ENCODE measurements at regions not wholly inside any gene's neighbourhood (a gene's known extent, or its start where the extent isn't known, plus 50 kb on each side); places are given as distances from the start of the nearest gene placed in this dataset.

- TF ChIP-seq, protein P1, sequence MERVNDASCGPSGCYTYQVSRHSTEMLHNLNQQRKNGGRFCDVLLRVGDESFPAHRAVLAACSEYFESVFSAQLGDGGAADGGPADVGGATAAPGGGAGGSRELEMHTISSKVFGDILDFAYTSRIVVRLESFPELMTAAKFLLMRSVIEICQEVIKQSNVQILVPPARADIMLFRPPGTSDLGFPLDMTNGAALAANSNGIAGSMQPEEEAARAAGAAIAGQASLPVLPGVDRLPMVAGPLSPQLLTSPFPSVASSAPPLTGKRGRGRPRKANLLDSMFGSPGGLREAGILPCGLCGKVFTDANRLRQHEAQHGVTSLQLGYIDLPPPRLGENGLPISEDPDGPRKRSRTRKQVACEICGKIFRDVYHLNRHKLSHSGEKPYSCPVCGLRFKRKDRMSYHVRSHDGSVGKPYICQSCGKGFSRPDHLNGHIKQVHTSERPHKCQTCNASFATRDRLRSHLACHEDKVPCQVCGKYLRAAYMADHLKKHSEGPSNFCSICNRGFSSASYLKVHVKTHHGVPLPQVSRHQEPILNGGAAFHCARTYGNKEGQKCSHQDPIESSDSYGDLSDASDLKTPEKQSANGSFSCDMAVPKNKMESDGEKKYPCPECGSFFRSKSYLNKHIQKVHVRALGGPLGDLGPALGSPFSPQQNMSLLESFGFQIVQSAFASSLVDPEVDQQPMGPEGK (CRISPR knock-in tag; IDR thresholded peaks at IDR 0.05; ENCODE audit: borderline replicate concordance), result no peak
- TF ChIP-seq OSR1 (CRISPR knock-in tag; IDR thresholded peaks at IDR 0.05), result no peak
- TF ChIP-seq CSRNP3 (CRISPR knock-in tag; IDR thresholded peaks at IDR 0.05), result no peak
- no peak for TF ChIP-seq ZFP3 (CRISPR knock-in tag; IDR thresholded peaks at IDR 0.05)
- TF ChIP-seq PPARA (CRISPR knock-in tag; IDR thresholded peaks at IDR 0.05; ENCODE audit: borderline replicate concordance), result no peak
- TF ChIP-seq CSDC2 (CRISPR knock-in tag; IDR thresholded peaks at IDR 0.05), result no peak
Measured at GRCh38 chr2:241929551-241930490, 60.3 kb downstream of the RTP5 start (continued).

DNA sequence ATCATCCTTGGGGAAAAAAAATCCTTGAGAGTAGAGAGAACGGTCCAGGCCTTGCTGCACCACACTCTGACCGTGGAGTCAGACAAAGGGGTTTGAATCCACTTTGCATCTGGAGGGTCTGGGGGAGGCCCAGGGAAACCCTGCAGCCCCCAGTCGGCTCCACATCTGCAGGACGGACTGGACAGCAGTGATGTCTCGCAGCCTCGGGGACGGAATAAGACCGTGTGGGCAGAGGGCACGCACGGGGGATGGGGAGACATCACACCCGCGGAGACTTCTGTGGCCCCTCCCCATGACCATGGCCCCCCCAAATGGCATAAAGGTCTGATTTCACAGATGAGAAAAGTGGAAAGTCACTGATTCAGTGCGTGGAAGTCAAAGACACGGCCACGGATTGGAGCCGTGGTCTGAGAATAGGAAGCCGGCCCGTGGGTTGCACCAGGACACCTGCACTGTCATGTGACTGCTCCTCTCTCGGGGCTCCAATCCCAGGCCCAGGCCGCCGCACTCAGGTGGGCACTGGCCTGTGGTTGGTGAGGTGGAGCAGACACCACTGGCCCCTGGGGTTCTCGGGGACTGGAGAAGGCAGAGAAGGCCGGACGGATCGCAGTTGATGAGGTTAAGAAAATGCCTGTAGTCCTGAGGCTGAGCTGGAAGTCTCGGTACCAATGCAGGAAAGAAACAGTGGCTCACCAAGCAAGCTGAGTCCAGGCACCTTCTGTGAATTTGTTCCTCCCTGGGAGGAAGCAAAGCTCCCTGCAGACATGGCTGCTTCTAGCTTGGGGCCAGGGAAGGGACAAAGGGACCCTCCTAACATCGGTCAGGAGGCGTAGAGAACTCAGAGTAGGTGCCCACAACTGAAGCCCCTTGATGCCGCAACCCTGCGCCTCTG is 61.8 kb downstream of the RTP5 start:
- TF ChIP-seq ZFP30 (CRISPR knock-in tag; IDR thresholded peaks at IDR 0.05) (no peak), SNAI2 (CRISPR knock-in tag; IDR thresholded peaks at IDR 0.05) (no peak), ZNF565 (CRISPR knock-in tag; conservative IDR thresholded peaks at IDR 0.05; ENCODE audit: low read depth) (no peak)
- no peak for ATAC-seq

- ATAC-seq, result no peak
- no peak for TF ChIP-seq ZNF8 (CRISPR knock-in tag; IDR thresholded peaks at IDR 0.05)
- TF ChIP-seq RARB (CRISPR knock-in tag; IDR thresholded peaks at IDR 0.05), result no peak
- TF ChIP-seq, protein P2, sequence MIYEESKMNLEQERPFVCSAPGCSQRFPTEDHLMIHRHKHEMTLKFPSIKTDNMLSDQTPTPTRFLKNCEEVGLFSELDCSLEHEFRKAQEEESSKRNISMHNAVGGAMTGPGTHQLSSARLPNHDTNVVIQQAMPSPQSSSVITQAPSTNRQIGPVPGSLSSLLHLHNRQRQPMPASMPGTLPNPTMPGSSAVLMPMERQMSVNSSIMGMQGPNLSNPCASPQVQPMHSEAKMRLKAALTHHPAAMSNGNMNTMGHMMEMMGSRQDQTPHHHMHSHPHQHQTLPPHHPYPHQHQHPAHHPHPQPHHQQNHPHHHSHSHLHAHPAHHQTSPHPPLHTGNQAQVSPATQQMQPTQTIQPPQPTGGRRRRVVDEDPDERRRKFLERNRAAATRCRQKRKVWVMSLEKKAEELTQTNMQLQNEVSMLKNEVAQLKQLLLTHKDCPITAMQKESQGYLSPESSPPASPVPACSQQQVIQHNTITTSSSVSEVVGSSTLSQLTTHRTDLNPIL (CRISPR knock-in tag; IDR thresholded peaks at IDR 0.05; ENCODE audit: low read depth), result no peak
- TF ChIP-seq ZFP3 (CRISPR knock-in tag; IDR thresholded peaks at IDR 0.05), result no peak
Measured at GRCh38 chr2:241931976-241932898, 62.7 kb downstream of the RTP5 start.

DNA sequence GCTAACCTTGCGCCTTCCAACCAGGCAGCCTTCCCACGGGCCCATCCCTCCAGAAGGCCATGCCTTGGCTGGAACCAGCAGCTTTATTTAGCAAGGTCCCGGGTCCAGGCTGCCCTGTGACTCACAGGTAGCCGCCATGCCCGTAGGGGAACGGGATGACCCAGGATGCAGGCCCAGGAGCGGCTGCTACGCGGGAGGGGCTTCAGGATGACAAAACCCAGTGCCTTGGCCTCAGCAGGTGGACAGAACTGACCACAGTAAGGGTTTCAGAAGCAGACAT is 63.3 kb downstream of the RTP5 start:
- TF ChIP-seq ZNF565 (CRISPR knock-in tag; conservative IDR thresholded peaks at IDR 0.05; ENCODE audit: low read depth) (no peak), TOX (CRISPR knock-in tag; IDR thresholded peaks at IDR 0.05; ENCODE audit: borderline replicate concordance) (no peak), CSDC2 (CRISPR knock-in tag; IDR thresholded peaks at IDR 0.05) (no peak), RARB (CRISPR knock-in tag; IDR thresholded peaks at IDR 0.05) (no peak), CSRNP3 (CRISPR knock-in tag; IDR thresholded peaks at IDR 0.05) (no peak), OSR1 (CRISPR knock-in tag; IDR thresholded peaks at IDR 0.05) (no peak), GLIS3 (CRISPR knock-in tag; IDR thresholded peaks at IDR 0.05) (no peak), TSHZ2 (CRISPR knock-in tag; IDR thresholded peaks at IDR 0.05) (no peak)
- TF ChIP-seq, protein P2 (CRISPR knock-in tag; IDR thresholded peaks at IDR 0.05; ENCODE audit: low read depth), result no peak
- peak; percentile 8 for ATAC-seq

All from SK-N-SH treated with all-trans-retinoic acid at 6 μM for 48 hours (cell line).